Colonic mucosa (tissue), 4 donors: ENCODE measurements at regions not wholly inside any gene's neighbourhood (a gene's known extent, or its start where the extent isn't known, plus 50 kb on each side); places are given as distances from the start of the nearest gene placed in this dataset.

Experiments used
- DNase-seq: peaks from one replicate; pipeline ENCODE4 v3.0.0-alpha.2; 2020
- H3K27ac ChIP-seq: fragments of 200-600 bp; one replicate; pipeline ENCODE4 v1.8.0; 2021
- H3K27me3 ChIP-seq: fragments of 200-600 bp; one replicate; pipeline ENCODE4 v1.8.0; 2021
- H3K36me3 ChIP-seq: fragments of 200-600 bp; one replicate; pipeline ENCODE4 v1.8.0; 2021
- H3K4me1 ChIP-seq: fragments of 200-600 bp; one replicate; pipeline ENCODE4 v1.8.0; 2021; ENCODE audit warnings: mild to moderate bottlenecking
- H3K4me3 ChIP-seq: fragments of 200-600 bp; one replicate; pipeline ENCODE4 v1.8.0; 2021
- H3K9ac ChIP-seq, 2 donors: one replicate each; pipeline ENCODE4 v1.7.0; 2013; ENCODE audit warnings: control low read depth in 2 of 2, low read depth in 2 of 2, low read length in 2 of 2
- H3K9me3 ChIP-seq: fragments of 200-600 bp; one replicate; pipeline ENCODE4 v1.8.0; 2021
- intact Hi-C: fragments of 100-400 bp; cut with DNase I; formaldehyde crosslinking; loops from one replicate; pipeline ENCODE4 v1.14.1; 2022
- TF ChIP-seq, protein P1 (sequence below): fragments of 200-600 bp; IDR thresholded peaks from one replicate; pipeline ENCODE4 v1.8.0; 2022; ENCODE audit warnings: antibody characterized with exemption, mild to moderate bottlenecking
- donor health status: healthy.
- donor health status: DM: no; HTN: no; CAD: no.
- donor health status: DM: no; HTN: no; CAD: no.

DNA sequence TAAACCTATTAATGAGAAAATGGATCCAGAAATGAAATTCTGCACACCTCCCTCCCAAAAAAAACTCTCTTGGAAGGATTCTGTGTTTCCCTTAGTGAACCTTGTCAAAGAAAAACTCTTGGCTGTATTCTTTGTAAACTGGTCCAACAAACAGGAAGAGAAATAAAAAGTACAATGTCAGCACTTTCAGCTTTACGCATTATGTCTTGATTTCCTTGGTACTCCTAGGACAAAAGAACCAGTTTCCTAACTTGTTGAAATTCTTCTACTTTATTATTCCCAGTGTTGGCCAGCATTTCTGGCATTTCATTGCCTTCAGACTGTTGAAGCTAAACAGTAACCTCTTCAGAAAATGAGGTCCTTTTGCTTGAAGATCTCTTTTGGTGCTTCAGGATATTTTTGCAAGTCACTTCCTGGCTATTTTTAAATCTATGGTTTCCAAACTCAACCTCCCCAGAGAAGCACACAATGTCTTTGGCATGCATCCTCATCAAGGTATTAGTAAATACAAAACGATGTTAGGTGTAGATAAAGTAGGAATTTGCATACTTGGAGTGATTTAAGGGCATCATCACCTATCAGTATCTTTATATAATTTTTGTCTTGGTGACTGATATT is 342.7 kb downstream of the AASDHPPT start:
- no peak for DNase-seq
- intact Hi-C loops: no loop called here
- no peak overlapping the region for H3K27ac ChIP-seq
- no peaks in the 10 kb centered on the region for H3K27me3 ChIP-seq
- no peak overlapping the region for H3K4me3 ChIP-seq
- no peak overlapping the region for H3K9ac ChIP-seq
- H3K4me1 ChIP-seq: no peaks in the 10 kb centered on the region
- no peaks in the 10 kb centered on the region for H3K9me3 ChIP-seq
- TF ChIP-seq, protein P1, sequence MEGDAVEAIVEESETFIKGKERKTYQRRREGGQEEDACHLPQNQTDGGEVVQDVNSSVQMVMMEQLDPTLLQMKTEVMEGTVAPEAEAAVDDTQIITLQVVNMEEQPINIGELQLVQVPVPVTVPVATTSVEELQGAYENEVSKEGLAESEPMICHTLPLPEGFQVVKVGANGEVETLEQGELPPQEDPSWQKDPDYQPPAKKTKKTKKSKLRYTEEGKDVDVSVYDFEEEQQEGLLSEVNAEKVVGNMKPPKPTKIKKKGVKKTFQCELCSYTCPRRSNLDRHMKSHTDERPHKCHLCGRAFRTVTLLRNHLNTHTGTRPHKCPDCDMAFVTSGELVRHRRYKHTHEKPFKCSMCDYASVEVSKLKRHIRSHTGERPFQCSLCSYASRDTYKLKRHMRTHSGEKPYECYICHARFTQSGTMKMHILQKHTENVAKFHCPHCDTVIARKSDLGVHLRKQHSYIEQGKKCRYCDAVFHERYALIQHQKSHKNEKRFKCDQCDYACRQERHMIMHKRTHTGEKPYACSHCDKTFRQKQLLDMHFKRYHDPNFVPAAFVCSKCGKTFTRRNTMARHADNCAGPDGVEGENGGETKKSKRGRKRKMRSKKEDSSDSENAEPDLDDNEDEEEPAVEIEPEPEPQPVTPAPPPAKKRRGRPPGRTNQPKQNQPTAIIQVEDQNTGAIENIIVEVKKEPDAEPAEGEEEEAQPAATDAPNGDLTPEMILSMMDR: no peak
- no peaks in the 10 kb centered on the region for H3K36me3 ChIP-seq

- no peak overlapping the region for H3K4me3 ChIP-seq
- intact Hi-C loops: no loop called here
- H3K27ac ChIP-seq: no peak overlapping the region
- no peak for DNase-seq
- H3K36me3 ChIP-seq: no peaks in the 10 kb centered on the region
- TF ChIP-seq, protein P1: no peak
- no peaks in the 10 kb centered on the region for H3K9me3 ChIP-seq
- H3K9ac ChIP-seq: no peak overlapping the region
- no peaks in the 10 kb centered on the region for H3K27me3 ChIP-seq
- no peaks in the 10 kb centered on the region for H3K4me1 ChIP-seq
Measured at GRCh38 chr11:106420686-106421085, 343.2 kb downstream of the AASDHPPT start.

- H3K36me3 ChIP-seq: no peaks in the 10 kb centered on the region
- intact Hi-C loops: no loop called here
- H3K4me3 ChIP-seq: no peak overlapping the region
- no peaks in the 10 kb centered on the region for H3K9me3 ChIP-seq
- TF ChIP-seq, protein P1: no peak
- H3K4me1 ChIP-seq: no peaks in the 10 kb centered on the region
- no peak overlapping the region for H3K9ac ChIP-seq
- no peak overlapping the region for H3K27ac ChIP-seq
- H3K27me3 ChIP-seq: no peaks in the 10 kb centered on the region
- DNase-seq: no peak
Measured at GRCh38 chr11:106421676-106422292, 344.3 kb downstream of the AASDHPPT start.

- Histone ChIP-seq H3K9me3 (no peaks in the 10 kb centered on the region), H3K4me3 (no peak overlapping the region)
Measured at GRCh38 chr11:106422583-106422982, 345.1 kb downstream of the AASDHPPT start.

GRCh38 chr11:106424111-106424510 is 346.6 kb downstream of the AASDHPPT start:
- no peak for DNase-seq
- Histone ChIP-seq H3K27ac (no peak overlapping the region), H3K9ac (no peak overlapping the region), H3K4me1 (no peaks in the 10 kb centered on the region), H3K27me3 (no peaks in the 10 kb centered on the region), H3K9me3 (no peaks in the 10 kb centered on the region), H3K36me3 (no peaks in the 10 kb centered on the region), H3K4me3 (no peak overlapping the region)
- TF ChIP-seq, protein P1: no peak
- intact Hi-C loops: no loop called here

More at GRCh38 chr11:106422583-106422982, 345.1 kb downstream of the AASDHPPT start:
- Histone ChIP-seq H3K27me3 (no peaks in the 10 kb centered on the region), H3K27ac (no peak overlapping the region), H3K4me1 (no peaks in the 10 kb centered on the region), H3K9ac (no peak overlapping the region), H3K36me3 (no peaks in the 10 kb centered on the region)
- intact Hi-C loops: no loop called here
- TF ChIP-seq, protein P1: no peak
- no peak for DNase-seq
